ENCODE measurements at regions not wholly inside any gene's neighbourhood (a gene's known extent, or its start where the extent isn't known, plus 50 kb on each side); places are given as distances from the start of the nearest gene placed in this dataset.

DNA sequence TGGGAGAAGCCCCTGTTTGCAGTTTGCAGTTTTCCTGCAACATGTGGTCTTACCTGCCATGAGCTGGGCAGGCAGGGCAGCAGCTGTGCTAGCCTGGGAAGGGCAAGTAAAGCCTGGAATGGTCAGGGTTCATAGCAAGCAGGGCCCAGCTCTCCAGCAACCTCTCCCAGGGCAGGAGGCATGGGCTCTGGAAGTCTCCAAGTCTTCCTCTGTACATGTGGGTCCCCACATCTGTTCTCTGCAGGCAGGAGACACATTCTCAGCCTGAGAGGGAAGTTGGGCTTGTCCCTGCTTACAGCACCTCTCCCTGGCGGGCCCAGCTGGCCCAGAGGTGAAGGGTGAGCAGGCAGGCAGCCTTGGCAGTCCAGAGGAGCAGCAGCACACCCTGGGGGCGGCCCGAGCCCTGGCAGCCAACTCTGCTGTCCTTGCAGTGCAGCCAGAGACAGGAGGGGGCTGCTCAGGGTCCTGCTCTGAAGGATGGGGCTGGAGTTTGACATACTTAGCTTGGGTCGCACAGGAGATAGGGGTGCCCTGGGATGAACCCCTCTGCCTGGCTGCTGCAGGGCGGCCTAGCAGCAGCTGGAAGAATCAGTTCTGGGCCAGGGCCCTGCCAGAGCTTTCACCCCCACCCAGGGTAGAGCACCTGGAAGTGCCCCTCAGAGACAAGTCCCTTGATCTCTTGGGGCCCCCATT, 176.0 kb downstream of the MRPL14 start (continued):
- TF ChIP-seq, protein P1, sequence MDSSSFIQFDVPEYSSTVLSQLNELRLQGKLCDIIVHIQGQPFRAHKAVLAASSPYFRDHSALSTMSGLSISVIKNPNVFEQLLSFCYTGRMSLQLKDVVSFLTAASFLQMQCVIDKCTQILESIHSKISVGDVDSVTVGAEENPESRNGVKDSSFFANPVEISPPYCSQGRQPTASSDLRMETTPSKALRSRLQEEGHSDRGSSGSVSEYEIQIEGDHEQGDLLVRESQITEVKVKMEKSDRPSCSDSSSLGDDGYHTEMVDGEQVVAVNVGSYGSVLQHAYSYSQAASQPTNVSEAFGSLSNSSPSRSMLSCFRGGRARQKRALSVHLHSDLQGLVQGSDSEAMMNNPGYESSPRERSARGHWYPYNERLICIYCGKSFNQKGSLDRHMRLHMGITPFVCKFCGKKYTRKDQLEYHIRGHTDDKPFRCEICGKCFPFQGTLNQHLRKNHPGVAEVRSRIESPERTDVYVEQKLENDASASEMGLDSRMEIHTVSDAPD (CRISPR knock-in tag; IDR thresholded peaks at IDR 0.05) = no peak
- TF ChIP-seq ZNF225 (CRISPR knock-in tag; IDR thresholded peaks at IDR 0.05) (peak; percentile 96), NRL (CRISPR knock-in tag; IDR thresholded peaks at IDR 0.05; ENCODE audit: borderline replicate concordance) (no peak; the same call in 1 of the 2 replicates), ZBTB7B (CRISPR knock-in tag; IDR thresholded peaks at IDR 0.05) (peak; percentile 81), ZSCAN21 (CRISPR knock-in tag; IDR thresholded peaks at IDR 0.05; ENCODE audit: borderline replicate concordance) (peak; percentile 84; the same call in 1 of the 2 replicates), JARID2 (CRISPR knock-in tag; IDR thresholded peaks at IDR 0.05; ENCODE audit: insufficient replicate concordance) (peak; percentile 80), ZNF775 (CRISPR knock-in tag; IDR thresholded peaks at IDR 0.05; ENCODE audit: borderline replicate concordance) (no peak), ZNF841 (CRISPR knock-in tag; IDR thresholded peaks at IDR 0.05; ENCODE audit: borderline replicate concordance) (no peak), ZNF660 (CRISPR knock-in tag; IDR thresholded peaks at IDR 0.05; ENCODE audit: borderline replicate concordance, low read depth) (no peak), FOXM1 (CRISPR knock-in tag; IDR thresholded peaks at IDR 0.05) (no peak), ZNF160 (CRISPR knock-in tag; IDR thresholded peaks at IDR 0.05) (0 out of 2 replicates have a peak, but pooled peaks have one; percentile 69), PAWR (CRISPR knock-in tag; IDR thresholded peaks at IDR 0.05; ENCODE audit: borderline replicate concordance) (no peak), ARID2 (CRISPR knock-in tag; IDR thresholded peaks at IDR 0.05; ENCODE audit: borderline replicate concordance) (0 out of 2 replicates have a peak, but pooled peaks have one; percentile 20)
- TF ChIP-seq, protein P2, sequence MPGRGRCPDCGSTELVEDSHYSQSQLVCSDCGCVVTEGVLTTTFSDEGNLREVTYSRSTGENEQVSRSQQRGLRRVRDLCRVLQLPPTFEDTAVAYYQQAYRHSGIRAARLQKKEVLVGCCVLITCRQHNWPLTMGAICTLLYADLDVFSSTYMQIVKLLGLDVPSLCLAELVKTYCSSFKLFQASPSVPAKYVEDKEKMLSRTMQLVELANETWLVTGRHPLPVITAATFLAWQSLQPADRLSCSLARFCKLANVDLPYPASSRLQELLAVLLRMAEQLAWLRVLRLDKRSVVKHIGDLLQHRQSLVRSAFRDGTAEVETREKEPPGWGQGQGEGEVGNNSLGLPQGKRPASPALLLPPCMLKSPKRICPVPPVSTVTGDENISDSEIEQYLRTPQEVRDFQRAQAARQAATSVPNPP (CRISPR knock-in tag; IDR thresholded peaks at IDR 0.05) = no peak
- TF ChIP-seq, protein P3, sequence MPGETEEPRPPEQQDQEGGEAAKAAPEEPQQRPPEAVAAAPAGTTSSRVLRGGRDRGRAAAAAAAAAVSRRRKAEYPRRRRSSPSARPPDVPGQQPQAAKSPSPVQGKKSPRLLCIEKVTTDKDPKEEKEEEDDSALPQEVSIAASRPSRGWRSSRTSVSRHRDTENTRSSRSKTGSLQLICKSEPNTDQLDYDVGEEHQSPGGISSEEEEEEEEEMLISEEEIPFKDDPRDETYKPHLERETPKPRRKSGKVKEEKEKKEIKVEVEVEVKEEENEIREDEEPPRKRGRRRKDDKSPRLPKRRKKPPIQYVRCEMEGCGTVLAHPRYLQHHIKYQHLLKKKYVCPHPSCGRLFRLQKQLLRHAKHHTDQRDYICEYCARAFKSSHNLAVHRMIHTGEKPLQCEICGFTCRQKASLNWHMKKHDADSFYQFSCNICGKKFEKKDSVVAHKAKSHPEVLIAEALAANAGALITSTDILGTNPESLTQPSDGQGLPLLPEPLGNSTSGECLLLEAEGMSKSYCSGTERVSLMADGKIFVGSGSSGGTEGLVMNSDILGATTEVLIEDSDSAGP (CRISPR knock-in tag; IDR thresholded peaks at IDR 0.05; ENCODE audit: borderline replicate concordance) = peak; percentile 96
- TF ChIP-seq, protein P4, sequence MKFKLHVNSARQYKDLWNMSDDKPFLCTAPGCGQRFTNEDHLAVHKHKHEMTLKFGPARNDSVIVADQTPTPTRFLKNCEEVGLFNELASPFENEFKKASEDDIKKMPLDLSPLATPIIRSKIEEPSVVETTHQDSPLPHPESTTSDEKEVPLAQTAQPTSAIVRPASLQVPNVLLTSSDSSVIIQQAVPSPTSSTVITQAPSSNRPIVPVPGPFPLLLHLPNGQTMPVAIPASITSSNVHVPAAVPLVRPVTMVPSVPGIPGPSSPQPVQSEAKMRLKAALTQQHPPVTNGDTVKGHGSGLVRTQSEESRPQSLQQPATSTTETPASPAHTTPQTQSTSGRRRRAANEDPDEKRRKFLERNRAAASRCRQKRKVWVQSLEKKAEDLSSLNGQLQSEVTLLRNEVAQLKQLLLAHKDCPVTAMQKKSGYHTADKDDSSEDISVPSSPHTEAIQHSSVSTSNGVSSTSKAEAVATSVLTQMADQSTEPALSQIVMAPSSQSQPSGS (CRISPR knock-in tag; IDR thresholded peaks at IDR 0.05) = peak; percentile 73
- TF ChIP-seq, protein P5, sequence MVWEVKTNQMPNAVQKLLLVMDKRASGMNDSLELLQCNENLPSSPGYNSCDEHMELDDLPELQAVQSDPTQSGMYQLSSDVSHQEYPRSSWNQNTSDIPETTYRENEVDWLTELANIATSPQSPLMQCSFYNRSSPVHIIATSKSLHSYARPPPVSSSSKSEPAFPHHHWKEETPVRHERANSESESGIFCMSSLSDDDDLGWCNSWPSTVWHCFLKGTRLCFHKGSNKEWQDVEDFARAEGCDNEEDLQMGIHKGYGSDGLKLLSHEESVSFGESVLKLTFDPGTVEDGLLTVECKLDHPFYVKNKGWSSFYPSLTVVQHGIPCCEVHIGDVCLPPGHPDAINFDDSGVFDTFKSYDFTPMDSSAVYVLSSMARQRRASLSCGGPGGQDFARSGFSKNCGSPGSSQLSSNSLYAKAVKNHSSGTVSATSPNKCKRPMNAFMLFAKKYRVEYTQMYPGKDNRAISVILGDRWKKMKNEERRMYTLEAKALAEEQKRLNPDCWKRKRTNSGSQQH (CRISPR knock-in tag; IDR thresholded peaks at IDR 0.05; ENCODE audit: low read depth) = 0 out of 2 replicates have a peak, but pooled peaks have one; percentile 71
- TF ChIP-seq, protein P6, sequence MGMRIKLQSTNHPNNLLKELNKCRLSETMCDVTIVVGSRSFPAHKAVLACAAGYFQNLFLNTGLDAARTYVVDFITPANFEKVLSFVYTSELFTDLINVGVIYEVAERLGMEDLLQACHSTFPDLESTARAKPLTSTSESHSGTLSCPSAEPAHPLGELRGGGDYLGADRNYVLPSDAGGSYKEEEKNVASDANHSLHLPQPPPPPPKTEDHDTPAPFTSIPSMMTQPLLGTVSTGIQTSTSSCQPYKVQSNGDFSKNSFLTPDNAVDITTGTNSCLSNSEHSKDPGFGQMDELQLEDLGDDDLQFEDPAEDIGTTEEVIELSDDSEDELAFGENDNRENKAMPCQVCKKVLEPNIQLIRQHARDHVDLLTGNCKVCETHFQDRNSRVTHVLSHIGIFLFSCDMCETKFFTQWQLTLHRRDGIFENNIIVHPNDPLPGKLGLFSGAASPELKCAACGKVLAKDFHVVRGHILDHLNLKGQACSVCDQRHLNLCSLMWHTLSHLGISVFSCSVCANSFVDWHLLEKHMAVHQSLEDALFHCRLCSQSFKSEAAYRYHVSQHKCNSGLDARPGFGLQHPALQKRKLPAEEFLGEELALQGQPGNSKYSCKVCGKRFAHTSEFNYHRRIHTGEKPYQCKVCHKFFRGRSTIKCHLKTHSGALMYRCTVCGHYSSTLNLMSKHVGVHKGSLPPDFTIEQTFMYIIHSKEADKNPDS (CRISPR knock-in tag; IDR thresholded peaks at IDR 0.05) = no peak
